HG02970 (cell line): ENCODE measurements at regions not wholly inside any gene's neighbourhood (a gene's known extent, or its start where the extent isn't known, plus 50 kb on each side); places are given as distances from the start of the nearest gene placed in this dataset.
"Not testable (repeated sequence)": the region's sequence is repeated elsewhere in the genome, so short reads cannot be mapped to it uniquely, and the experiment has no call there.

Experiments
- ATAC-seq: cut with Tn5 transposase; IDR thresholded peaks from one replicate; pipeline ENCODE4 v1.9.1; 2021; ENCODE audit warnings: mild to moderate bottlenecking, moderate library complexity, moderate number of reproducible peaks; ENCODE audit not compliant: unreplicated experiment, low FRiP score

DNA sequence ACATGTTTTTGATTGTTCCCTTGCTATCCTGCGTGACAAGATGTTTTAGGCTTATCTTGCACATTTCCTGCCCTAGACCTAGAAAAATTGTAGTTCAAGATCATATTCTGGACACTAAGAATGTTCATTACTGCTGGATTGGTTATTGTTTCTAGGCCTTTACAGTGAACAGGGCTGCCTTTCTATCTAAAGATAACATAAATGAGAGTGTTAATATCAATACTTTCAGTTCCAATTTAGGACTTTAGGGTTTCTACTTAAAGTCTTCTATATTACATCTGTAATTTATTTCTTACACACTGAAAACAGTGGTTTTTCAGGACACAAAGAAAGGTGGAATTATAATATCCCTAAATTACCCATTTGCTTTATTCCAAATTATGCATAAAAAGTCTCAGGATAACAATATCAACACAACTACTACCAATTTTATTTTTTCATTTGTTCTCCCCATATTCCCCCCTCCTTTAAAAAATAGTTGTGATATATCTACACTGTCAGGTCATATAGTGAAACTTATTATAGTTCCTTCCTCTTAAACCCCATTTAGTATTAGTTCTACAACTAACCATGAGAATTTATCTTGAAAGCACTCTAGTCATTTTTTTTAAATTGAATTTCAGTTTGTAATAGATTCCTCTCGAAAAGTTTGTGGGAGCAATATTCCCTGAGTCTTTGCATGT lies 293.9 kb upstream of the RIOK2 start:
- ATAC-seq = no peak

DNA sequence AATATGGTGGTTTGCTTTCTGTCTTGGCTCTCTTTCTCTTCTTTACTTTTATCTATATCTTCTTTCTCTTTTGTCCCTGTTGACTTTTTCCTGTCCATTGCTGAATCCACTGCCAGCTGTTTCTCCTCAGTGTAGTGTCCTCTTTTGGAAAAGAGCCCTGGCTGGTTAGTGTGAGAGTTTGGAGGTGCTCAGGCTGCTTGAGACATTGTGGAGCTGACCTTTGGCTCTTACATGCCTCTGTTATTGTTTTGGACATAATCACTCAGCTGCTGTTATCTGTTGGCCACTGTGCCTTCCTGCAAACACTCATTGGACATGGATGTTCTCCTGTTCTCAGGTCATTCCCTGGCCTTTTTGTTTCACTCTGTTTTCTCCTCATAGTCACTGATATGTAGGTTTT lies 295.4 kb upstream of the RIOK2 start:
- ATAC-seq = no peak

GRCh38 chr5:97480313-97480712 lies 297.3 kb upstream of the RIOK2 start:
- ATAC-seq = no peak

DNA sequence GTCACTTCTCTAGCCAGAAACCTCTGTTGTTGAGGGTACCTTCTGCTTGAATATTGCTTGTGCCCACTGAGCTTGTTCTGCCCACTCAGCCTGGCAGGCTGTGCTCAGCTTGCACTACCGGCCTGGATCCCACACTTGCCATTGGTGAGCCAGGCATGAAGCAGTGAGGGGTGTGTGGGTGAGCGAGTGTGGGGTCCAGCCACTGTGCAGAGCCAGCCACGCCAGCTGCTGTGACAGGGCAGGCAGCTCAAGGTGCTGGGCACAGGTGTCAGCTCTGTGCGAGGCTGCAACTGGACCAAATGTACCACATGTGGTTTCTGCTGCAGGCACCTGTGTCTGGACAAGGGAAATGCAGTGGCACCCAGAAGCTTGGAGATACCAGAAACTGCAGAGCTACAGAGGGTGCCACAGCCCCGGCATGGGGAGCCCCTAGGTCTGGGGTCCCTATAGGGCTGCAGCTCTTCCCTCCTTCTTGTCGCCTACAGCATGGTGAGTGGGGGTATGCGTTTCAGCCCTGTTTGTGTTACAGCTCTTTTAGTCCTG lies 305.1 kb upstream of the RIOK2 start:
- no peak for ATAC-seq

DNA sequence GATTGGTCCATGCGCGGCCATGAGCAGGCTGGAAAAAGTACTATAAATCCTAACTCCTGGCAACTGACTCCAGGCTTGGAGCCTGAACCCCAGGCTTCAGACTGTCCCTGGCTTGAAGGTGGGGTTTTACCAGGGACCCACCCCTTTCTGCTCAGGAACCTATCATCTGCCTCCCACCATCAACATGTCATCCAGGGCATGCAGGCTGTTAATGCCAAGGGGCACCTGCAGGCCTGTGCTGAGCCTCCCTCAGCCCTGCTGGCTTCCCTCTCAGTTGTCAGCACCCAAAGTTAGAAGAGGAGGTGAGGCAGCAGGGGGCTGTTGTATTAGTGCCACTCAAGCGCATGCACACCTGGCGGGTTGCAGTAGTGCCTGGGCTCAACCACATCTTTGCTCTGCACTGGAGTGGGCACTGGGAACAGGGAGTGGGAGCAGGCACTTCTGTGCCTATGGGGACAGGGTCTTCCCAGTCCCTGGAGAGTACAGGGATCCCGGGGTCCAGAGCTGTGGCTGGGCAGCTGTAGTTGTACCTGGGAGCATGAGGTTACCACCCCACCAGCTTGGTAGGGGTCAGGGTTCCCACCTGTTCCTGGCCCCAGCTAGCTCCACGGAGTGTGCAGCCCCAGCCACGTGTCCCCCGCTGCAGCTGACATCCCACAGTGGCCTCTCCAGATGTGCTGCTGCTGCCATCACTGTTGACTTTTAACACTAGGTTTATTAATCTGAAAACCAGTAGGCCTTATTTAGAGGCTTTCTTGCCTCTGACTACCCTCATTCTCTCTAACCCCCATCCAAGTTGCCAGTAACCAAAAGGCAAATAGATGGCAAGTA lies 306.2 kb upstream of the RIOK2 start:
- ATAC-seq = no peak

GRCh38 chr5:97494465-97494864 lies 311.4 kb upstream of the RIOK2 start:
- ATAC-seq = no peak

DNA sequence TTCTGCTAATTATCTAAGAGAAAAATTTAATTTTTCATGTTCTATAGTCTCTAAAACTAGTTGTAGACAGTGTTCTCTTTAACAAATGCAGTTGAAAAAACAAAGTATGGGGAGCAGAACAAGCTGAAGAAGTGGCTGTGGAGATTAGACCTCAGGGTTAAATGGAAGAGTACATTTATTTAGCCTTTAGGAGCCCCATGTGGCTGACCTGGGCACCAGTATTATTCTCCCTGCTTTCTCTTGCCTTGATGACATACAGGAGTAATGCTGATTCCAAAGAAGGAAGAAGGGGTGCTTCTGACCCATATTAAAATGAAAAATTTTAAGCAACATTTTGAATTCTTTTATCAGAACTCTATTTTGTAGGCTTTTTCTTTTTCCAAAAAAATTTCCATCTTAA lies 312.3 kb upstream of the RIOK2 start:
- no peak for ATAC-seq

DNA sequence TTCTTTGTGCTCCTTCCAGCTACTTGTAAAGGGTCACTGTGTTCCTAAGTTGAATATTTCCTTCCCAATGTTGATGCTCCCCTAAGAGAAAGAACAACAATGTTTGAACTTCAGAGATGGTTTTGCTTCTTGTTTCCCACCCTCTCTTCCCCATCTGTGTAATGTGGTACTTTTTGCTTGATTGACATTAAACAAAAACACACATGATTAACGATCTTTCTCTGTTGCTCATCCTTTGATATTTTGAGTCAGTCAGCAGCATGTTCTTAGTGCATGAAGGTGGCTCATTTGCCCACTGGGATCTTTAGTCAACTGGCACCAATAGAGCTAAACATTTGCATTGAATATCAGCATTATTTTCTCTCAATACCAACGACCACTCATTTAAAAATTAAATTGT lies 313.0 kb upstream of the RIOK2 start:
- ATAC-seq = no peak

- ATAC-seq = no peak
These were observed 315.6 kb upstream of the RIOK2 start for GRCh38 chr5:97498657-97499056.

- ATAC-seq = no peak
These were observed 316.6 kb upstream of the RIOK2 start for GRCh38 chr5:97499605-97500004.

DNA sequence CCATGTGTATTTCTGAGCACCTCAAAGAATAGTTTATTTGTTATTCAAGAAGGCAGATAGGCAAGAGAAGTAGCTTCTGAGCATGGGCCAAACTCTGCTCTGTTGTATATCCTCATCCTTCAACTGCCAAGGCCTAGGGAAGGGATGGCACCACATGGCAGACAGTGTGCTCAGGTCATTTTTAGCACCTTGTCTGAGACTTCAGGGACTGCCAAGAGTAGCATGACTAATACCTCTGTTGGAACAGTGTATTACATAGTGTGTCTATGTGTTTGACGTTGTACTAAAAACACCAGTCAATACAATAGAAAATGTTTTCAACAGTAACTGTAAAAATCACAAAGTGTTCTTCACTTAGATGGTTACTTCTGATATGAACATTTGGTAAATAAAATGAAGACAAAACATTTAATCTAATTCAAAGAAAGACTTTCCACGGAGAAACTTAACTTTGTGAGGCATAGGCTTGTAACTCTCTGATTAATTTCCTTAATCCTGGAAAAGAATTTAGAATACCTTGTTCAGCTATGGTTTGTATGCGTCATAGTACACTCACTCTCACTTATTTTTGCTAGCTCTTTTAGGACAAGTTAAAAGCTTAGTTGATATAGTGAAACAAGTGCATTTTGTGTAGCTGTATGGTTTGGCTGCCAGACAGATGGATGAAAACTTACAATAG lies 318.4 kb upstream of the RIOK2 start:
- ATAC-seq = no peak

DNA sequence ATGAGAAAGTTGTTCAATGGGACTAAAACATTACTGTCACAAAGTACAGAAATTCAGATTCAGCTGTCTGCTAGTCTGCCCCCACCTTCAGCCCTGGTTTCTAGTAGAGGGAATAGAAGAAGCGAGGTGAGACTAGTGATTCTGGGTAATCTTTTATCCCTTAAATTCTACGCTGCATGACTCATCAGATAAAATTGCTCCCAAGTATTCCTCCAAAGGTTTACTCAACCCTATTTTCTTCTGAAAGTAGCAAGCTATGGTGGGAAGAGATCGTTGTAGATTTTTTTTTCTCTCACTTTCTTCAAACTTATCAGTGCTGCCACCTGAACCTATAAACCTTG lies 318.9 kb upstream of the RIOK2 start:
- no peak for ATAC-seq

- ATAC-seq = no peak
These were observed 325.8 kb upstream of the RIOK2 start for GRCh38 chr5:97508864-97509263.

GRCh38 chr5:97519565-97519964 lies 336.5 kb upstream of the RIOK2 start:
- ATAC-seq = not testable (repeated sequence)

- ATAC-seq = not testable (repeated sequence)
These were observed 340.3 kb upstream of the RIOK2 start for GRCh38 chr5:97523336-97523735.

DNA sequence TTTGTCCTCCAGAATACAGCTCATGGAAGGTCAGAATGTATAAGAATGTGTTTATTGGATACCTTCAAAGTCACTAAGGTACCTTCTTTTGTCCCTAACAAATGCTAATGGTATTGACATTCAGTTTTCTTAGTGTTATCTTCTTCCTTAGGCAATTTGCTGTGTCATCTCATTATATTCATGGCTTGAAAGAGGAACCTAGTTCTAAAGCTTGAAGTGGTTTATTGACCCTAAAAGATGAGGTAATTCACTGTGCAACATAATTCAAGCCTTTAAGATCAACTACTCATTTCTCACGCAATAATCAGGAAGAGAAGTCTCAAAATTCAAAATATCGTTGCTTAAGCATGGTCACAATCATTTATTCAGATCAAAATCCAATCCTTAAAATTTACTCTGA lies 342.7 kb upstream of the RIOK2 start:
- no peak for ATAC-seq

- no peak for ATAC-seq
These were observed 345.9 kb upstream of the RIOK2 start for GRCh38 chr5:97528941-97529340.

DNA sequence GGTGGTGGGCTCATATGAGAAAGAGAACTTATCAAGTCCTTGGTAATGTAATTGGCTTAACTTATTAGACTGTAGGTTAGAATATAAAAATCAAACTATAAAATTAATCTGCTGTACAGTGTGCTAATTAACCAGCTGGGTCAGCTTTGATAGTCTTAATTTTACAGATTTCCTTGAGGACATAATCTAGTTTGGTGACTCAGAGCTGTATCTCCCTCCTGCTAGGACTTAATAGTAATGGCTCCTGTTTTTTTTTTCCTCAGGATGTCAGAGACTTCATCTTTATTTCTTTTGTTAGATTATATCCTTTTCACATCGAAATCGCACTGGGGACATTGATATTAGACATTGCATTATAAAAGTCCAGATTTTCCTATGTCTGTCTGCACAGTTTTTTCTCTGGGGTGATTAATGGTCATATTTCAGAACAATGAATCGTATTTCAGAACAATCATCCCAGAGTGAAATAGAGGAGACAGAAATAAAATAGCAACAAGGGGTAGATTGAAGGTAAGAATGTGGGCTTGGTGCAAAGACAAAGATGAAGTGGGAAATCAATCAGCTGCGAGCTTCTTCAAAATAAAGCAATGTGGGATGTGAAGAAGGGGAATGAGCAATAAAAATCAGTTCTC lies 346.4 kb upstream of the RIOK2 start:
- no peak for ATAC-seq

- peak; percentile 86 for ATAC-seq
These were observed 348.5 kb upstream of the RIOK2 start for GRCh38 chr5:97531549-97531948.

- peak; percentile 64 for ATAC-seq
These were observed 351.1 kb upstream of the RIOK2 start for GRCh38 chr5:97534166-97534565.

GRCh38 chr5:97536683-97537082 lies 353.6 kb upstream of the RIOK2 start:
- ATAC-seq = no peak
